Right lobe of liver (tissue), 4 donors: ENCODE measurements at regions not wholly inside any gene's neighbourhood (a gene's known extent, or its start where the extent isn't known, plus 50 kb on each side); places are given as distances from the start of the nearest gene placed in this dataset.

Experiments used
- CTCF ChIP-seq, 4 donors: fragments of 200-600 bp in 3 of 4; fragments of 450-650 bp in 1 of 4; IDR thresholded peaks; one replicate each; pipeline versions ENCODE4 v1.5.1 to v1.8.0; 2016 to 2022; ENCODE audit warnings: antibody characterized with exemption in 4 of 4, mild to moderate bottlenecking in 2 of 4
- POLR2A ChIP-seq: fragments of 450-650 bp; IDR thresholded peaks from one replicate; pipeline ENCODE4 v1.6.1; 2017; ENCODE audit warnings: antibody characterized with exemption, mild to moderate bottlenecking
- donor health status: DM: no; HTN: no; CAD: no.
- donor health status: DM: no; HTN: no; CAD: no.
- donor health status: DM: no; HTN: yes; CAD: no.

- TF ChIP-seq CTCF (IDR thresholded peaks at IDR 0.05), result no peak
- TF ChIP-seq POLR2A, result no peak
Observed at GRCh38 chr5:67393211-67393610, 196.6 kb upstream of the CD180 start.
